K562 (cell line): ENCODE measurements at regions not wholly inside any gene's neighbourhood (a gene's known extent, or its start where the extent isn't known, plus 50 kb on each side); places are given as distances from the start of the nearest gene placed in this dataset.

Experiments used
- SIN3B ChIP-seq: fragments of 450-650 bp; IDR thresholded peaks from 2 replicates; pipeline ENCODE4 v1.6.1; 2017; ENCODE audit warnings: low read depth, mild to moderate bottlenecking, moderate library complexity
- TCF7 ChIP-seq: sonication (generic); IDR thresholded peaks from 2 replicates; pipeline ENCODE4 v1.6.1; 2016; ENCODE audit warnings: antibody characterized with exemption, borderline replicate concordance
- ZC3H4 ChIP-seq: sonication (generic); formaldehyde crosslinking; IDR thresholded peaks from 2 replicates; pipeline ENCODE4 v1.9.0; 2021; ENCODE audit warnings: missing genetic modification reagents, borderline replicate concordance
- TF ChIP-seq, protein P1 (sequence below): fragments of 450-650 bp; IDR thresholded peaks from 2 replicates; pipeline ENCODE4 v1.6.1; 2016; ENCODE audit warnings: mild to moderate bottlenecking, moderate library complexity
- TF ChIP-seq, protein P2 (sequence below): fragments of 250-450 bp; sonication (Bioruptor Pico); IDR thresholded peaks from 2 replicates; pipeline ENCODE4 v1.4.0; 2020; ENCODE audit warnings: mild to moderate bottlenecking, moderate library complexity
- TF ChIP-seq, protein P3 (sequence below): sonication (generic); formaldehyde crosslinking; IDR thresholded peaks from 2 replicates; pipeline ENCODE4 v1.8.0; 2022; ENCODE audit warnings: missing genetic modification reagents, mild to moderate bottlenecking, borderline replicate concordance
- TF ChIP-seq, protein P4 (sequence below): fragments of 250-450 bp; sonication (Bioruptor Pico); IDR thresholded peaks from 2 replicates; pipeline ENCODE4 v1.5.0; 2022; ENCODE audit warnings: mild to moderate bottlenecking
- TF ChIP-seq, protein P5 (sequence below): IDR thresholded peaks from 3 replicates; pipeline ENCODE4 v1.6.1; 2011; ENCODE audit warnings: borderline replicate concordance, mild to moderate bottlenecking; ENCODE audit not compliant: insufficient read length, insufficient read depth

DNA sequence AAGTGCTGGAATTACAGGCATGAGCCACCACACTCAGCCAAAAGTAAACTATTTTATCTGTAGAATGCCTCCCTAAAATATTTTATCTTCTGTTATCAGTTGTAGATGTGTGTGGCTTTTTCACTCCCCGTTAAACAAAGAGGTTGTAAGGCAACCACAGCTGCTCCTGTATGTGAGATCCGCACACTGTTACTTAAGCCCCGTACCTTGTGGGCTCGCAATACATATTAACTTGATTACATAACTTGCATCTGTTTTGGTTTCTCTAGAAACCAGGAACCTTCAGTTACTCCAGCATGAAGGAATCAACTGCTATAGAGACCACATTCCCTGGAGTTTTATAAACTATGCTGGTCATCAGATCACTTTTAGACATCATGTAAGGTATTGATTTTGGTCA is 420.1 kb upstream of the SLC35B3 start (continued):
- TF ChIP-seq, protein P1, sequence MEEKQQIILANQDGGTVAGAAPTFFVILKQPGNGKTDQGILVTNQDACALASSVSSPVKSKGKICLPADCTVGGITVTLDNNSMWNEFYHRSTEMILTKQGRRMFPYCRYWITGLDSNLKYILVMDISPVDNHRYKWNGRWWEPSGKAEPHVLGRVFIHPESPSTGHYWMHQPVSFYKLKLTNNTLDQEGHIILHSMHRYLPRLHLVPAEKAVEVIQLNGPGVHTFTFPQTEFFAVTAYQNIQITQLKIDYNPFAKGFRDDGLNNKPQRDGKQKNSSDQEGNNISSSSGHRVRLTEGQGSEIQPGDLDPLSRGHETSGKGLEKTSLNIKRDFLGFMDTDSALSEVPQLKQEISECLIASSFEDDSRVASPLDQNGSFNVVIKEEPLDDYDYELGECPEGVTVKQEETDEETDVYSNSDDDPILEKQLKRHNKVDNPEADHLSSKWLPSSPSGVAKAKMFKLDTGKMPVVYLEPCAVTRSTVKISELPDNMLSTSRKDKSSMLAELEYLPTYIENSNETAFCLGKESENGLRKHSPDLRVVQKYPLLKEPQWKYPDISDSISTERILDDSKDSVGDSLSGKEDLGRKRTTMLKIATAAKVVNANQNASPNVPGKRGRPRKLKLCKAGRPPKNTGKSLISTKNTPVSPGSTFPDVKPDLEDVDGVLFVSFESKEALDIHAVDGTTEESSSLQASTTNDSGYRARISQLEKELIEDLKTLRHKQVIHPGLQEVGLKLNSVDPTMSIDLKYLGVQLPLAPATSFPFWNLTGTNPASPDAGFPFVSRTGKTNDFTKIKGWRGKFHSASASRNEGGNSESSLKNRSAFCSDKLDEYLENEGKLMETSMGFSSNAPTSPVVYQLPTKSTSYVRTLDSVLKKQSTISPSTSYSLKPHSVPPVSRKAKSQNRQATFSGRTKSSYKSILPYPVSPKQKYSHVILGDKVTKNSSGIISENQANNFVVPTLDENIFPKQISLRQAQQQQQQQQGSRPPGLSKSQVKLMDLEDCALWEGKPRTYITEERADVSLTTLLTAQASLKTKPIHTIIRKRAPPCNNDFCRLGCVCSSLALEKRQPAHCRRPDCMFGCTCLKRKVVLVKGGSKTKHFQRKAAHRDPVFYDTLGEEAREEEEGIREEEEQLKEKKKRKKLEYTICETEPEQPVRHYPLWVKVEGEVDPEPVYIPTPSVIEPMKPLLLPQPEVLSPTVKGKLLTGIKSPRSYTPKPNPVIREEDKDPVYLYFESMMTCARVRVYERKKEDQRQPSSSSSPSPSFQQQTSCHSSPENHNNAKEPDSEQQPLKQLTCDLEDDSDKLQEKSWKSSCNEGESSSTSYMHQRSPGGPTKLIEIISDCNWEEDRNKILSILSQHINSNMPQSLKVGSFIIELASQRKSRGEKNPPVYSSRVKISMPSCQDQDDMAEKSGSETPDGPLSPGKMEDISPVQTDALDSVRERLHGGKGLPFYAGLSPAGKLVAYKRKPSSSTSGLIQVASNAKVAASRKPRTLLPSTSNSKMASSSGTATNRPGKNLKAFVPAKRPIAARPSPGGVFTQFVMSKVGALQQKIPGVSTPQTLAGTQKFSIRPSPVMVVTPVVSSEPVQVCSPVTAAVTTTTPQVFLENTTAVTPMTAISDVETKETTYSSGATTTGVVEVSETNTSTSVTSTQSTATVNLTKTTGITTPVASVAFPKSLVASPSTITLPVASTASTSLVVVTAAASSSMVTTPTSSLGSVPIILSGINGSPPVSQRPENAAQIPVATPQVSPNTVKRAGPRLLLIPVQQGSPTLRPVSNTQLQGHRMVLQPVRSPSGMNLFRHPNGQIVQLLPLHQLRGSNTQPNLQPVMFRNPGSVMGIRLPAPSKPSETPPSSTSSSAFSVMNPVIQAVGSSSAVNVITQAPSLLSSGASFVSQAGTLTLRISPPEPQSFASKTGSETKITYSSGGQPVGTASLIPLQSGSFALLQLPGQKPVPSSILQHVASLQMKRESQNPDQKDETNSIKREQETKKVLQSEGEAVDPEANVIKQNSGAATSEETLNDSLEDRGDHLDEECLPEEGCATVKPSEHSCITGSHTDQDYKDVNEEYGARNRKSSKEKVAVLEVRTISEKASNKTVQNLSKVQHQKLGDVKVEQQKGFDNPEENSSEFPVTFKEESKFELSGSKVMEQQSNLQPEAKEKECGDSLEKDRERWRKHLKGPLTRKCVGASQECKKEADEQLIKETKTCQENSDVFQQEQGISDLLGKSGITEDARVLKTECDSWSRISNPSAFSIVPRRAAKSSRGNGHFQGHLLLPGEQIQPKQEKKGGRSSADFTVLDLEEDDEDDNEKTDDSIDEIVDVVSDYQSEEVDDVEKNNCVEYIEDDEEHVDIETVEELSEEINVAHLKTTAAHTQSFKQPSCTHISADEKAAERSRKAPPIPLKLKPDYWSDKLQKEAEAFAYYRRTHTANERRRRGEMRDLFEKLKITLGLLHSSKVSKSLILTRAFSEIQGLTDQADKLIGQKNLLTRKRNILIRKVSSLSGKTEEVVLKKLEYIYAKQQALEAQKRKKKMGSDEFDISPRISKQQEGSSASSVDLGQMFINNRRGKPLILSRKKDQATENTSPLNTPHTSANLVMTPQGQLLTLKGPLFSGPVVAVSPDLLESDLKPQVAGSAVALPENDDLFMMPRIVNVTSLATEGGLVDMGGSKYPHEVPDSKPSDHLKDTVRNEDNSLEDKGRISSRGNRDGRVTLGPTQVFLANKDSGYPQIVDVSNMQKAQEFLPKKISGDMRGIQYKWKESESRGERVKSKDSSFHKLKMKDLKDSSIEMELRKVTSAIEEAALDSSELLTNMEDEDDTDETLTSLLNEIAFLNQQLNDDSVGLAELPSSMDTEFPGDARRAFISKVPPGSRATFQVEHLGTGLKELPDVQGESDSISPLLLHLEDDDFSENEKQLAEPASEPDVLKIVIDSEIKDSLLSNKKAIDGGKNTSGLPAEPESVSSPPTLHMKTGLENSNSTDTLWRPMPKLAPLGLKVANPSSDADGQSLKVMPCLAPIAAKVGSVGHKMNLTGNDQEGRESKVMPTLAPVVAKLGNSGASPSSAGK: no peak
- TF ChIP-seq TCF7: no peak
- no peak for TF ChIP-seq SIN3B
- TF ChIP-seq, protein P2, sequence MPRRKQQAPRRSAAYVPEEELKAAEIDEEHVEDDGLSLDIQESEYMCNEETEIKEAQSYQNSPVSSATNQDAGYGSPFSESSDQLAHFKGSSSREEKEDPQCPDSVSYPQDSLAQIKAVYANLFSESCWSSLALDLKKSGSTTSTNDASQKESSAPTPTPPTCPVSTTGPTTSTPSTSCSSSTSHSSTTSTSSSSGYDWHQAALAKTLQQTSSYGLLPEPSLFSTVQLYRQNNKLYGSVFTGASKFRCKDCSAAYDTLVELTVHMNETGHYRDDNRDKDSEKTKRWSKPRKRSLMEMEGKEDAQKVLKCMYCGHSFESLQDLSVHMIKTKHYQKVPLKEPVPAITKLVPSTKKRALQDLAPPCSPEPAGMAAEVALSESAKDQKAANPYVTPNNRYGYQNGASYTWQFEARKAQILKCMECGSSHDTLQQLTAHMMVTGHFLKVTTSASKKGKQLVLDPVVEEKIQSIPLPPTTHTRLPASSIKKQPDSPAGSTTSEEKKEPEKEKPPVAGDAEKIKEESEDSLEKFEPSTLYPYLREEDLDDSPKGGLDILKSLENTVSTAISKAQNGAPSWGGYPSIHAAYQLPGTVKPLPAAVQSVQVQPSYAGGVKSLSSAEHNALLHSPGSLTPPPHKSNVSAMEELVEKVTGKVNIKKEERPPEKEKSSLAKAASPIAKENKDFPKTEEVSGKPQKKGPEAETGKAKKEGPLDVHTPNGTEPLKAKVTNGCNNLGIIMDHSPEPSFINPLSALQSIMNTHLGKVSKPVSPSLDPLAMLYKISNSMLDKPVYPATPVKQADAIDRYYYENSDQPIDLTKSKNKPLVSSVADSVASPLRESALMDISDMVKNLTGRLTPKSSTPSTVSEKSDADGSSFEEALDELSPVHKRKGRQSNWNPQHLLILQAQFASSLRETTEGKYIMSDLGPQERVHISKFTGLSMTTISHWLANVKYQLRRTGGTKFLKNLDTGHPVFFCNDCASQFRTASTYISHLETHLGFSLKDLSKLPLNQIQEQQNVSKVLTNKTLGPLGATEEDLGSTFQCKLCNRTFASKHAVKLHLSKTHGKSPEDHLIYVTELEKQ (CRISPR knock-in tag): no peak
- TF ChIP-seq, protein P3, sequence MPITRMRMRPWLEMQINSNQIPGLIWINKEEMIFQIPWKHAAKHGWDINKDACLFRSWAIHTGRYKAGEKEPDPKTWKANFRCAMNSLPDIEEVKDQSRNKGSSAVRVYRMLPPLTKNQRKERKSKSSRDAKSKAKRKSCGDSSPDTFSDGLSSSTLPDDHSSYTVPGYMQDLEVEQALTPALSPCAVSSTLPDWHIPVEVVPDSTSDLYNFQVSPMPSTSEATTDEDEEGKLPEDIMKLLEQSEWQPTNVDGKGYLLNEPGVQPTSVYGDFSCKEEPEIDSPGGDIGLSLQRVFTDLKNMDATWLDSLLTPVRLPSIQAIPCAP: no peak
- TF ChIP-seq, protein P4, sequence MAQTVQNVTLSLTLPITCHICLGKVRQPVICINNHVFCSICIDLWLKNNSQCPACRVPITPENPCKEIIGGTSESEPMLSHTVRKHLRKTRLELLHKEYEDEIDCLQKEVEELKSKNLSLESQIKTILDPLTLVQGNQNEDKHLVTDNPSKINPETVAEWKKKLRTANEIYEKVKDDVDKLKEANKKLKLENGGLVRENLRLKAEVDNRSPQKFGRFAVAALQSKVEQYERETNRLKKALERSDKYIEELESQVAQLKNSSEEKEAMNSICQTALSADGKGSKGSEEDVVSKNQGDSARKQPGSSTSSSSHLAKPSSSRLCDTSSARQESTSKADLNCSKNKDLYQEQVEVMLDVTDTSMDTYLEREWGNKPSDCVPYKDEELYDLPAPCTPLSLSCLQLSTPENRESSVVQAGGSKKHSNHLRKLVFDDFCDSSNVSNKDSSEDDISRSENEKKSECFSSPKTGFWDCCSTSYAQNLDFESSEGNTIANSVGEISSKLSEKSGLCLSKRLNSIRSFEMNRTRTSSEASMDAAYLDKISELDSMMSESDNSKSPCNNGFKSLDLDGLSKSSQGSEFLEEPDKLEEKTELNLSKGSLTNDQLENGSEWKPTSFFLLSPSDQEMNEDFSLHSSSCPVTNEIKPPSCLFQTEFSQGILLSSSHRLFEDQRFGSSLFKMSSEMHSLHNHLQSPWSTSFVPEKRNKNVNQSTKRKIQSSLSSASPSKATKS (CRISPR knock-in tag): no peak
- TF ChIP-seq, protein P5, sequence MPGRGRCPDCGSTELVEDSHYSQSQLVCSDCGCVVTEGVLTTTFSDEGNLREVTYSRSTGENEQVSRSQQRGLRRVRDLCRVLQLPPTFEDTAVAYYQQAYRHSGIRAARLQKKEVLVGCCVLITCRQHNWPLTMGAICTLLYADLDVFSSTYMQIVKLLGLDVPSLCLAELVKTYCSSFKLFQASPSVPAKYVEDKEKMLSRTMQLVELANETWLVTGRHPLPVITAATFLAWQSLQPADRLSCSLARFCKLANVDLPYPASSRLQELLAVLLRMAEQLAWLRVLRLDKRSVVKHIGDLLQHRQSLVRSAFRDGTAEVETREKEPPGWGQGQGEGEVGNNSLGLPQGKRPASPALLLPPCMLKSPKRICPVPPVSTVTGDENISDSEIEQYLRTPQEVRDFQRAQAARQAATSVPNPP: no peak
- TF ChIP-seq ZC3H4 (CRISPR knock-in tag): no peak
